ENCODE measurements at regions not wholly inside any gene's neighbourhood (a gene's known extent, or its start where the extent isn't known, plus 50 kb on each side); places are given as distances from the start of the nearest gene placed in this dataset.

DNA sequence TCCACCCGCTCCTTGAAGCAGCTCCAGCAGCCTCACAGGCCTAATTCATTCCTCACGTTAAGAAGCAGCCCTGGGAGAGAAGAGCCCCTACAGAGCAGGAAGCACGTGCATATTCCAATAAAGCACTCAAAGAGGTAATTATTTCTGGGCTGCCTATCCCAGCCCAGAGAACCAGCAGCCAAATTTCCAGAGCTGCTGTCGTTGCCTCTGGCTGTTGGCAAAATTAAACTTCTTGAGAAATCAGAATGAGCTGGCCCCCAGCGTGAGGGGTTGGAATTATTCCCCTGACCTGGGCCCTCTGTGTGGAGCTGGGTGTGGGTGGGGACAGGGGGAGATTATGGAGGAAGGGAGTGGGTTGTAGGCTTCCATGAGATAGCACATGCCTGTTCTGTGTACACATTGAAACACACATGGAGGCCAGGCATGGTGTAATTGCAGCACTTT, 86.8 kb upstream of the HSPA9 start:
- TF ChIP-seq, protein P1, sequence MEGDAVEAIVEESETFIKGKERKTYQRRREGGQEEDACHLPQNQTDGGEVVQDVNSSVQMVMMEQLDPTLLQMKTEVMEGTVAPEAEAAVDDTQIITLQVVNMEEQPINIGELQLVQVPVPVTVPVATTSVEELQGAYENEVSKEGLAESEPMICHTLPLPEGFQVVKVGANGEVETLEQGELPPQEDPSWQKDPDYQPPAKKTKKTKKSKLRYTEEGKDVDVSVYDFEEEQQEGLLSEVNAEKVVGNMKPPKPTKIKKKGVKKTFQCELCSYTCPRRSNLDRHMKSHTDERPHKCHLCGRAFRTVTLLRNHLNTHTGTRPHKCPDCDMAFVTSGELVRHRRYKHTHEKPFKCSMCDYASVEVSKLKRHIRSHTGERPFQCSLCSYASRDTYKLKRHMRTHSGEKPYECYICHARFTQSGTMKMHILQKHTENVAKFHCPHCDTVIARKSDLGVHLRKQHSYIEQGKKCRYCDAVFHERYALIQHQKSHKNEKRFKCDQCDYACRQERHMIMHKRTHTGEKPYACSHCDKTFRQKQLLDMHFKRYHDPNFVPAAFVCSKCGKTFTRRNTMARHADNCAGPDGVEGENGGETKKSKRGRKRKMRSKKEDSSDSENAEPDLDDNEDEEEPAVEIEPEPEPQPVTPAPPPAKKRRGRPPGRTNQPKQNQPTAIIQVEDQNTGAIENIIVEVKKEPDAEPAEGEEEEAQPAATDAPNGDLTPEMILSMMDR (IDR thresholded peaks at IDR 0.05), result no peak

DNA sequence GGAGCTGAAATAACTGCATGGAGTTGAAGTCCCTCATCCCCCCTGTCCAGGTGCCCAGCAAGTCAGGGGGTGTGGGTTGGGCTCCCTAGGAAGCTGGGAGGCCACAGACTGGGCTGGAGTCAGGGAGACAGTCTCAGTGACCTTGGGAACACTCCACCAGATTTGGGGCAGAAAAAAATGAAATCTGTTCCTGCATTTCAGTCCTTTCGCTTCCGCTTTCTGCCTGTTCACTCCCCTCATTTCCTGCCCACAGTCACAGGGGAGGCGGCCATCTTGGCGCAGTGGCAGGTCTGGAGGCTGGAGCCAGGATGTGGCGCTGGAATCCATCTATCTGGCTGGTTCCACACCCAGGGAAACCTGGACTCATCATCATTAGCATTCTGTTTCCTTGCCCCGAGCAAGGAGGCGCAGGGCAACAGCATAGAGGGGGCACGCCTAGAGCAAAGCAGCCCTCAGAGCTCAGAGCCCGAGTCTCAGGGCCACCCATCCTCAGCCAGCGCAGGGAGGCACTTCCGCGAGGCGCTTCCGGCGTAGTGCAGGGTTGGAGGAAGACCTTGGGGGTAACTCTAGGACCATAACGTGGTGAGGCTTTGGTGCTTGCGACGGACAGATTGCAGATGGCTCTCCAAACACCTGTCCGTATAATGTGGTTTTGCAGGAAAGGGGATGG, 86.2 kb upstream of the HSPA9 start:
- TF ChIP-seq, protein P1 (IDR thresholded peaks at IDR 0.05), result no peak

DNA sequence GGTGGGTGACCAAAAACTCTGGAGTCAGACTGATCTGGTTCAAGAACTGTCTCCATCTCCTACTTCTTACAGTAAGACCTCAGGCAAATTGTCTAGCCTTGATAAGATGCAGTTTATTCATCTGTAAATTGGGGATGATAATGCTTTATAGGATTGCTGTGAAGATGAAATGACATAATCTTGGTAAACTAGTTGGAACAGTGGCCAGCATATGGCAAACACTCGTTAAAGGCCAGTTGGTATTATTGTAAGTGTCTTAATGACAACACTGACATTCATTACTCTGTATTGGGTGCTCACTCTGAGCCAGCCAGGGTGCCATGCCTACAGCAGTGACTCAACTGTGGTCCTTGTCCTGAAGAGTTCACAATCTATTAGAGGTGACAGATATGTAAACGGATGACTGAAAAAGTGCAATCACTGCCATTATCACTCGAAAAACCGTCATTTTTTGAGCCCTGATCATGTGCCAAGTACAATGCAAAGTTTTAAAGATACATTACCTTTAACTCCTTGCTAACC, 84.9 kb upstream of the HSPA9 start:
- TF ChIP-seq, protein P1 (IDR thresholded peaks at IDR 0.05), result no peak

DNA sequence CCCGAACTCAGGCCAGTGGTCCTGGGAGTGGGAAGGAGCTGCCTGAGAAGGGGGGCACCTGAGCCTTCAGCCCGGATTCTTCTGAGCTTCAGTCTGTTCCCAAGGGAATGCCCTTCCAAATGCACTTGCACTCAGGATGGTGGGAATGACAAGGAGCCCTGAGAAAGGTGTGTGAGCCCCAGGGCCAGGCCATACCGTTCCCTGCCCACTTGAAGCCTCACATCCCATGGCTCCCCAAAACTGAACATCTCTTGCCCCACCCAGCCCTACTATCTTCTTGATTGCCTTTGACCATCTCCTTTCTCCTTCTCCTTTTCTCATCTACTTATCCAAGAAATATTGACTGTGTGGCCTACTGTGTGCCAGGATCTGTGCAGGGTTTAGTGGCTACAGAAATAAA, 84.4 kb upstream of the HSPA9 start:
- TF ChIP-seq, protein P1 (IDR thresholded peaks at IDR 0.05), result no peak

DNA sequence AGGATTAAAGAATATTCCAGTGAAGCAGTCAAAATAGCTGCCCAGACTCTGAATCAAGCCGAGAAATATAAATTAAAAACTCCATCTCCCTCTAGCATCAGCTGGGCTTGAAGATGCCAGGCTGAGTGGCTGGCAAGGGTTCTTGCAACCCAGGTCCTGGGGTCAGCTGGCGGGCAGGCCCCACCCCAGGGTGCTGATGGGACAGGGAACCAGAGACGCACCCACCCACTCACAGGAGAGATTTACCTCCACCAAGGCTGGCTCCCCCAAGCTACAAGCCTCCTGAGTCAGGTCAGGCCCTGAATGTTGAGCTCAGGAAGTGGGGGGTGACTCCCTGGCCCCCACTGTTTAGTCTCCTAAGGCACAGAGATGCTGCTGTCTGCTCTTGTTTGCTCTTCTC, 83.9 kb upstream of the HSPA9 start:
- TF ChIP-seq, protein P1 (IDR thresholded peaks at IDR 0.05), result no peak

DNA sequence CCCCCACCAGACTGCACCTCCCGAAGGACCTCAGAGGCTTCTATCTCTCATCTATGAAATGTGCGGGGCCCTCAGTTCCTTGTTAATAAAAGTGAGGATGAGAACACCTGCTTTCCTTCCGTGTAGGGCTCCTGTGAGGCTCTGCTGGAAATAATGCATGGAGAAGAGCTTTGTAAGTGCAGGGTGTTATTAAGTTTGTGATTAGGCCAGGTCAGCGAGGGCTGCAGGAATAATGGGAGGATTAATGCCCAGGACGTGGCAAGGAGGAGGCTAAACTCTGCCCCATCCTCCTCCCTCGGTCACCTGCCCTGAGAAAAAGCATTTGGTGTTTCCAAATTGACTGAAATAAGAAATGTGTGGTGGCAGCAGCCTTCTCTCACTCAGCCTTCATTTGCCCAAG, 83.5 kb upstream of the HSPA9 start:
- TF ChIP-seq, protein P1 (IDR thresholded peaks at IDR 0.05), result no peak

DNA sequence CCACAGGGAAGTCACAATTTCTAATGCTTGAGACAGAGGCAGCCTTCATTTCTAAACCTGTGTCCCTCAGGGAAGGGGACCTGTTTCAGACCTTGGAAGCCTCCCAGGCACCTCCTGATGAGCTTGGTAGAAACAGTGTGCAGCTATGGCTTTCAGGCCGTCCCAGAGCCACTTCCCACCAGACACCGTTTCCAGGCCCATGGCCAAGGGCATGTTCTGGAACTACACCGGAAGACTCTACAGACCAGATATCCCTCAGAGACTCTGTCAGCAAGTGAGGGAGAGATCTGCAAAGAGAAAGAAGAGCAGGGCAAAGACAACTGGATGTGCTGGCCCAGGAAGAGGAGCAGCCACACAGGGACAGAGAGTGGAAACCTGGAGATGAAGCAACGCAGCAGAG, 82.2 kb upstream of the HSPA9 start:
- TF ChIP-seq, protein P1 (IDR thresholded peaks at IDR 0.05), result no peak

All from LNCAP (cell line).